ENCODE measurements at regions not wholly inside any gene's neighbourhood (a gene's known extent, or its start where the extent isn't known, plus 50 kb on each side); places are given as distances from the start of the nearest gene placed in this dataset.

DNA sequence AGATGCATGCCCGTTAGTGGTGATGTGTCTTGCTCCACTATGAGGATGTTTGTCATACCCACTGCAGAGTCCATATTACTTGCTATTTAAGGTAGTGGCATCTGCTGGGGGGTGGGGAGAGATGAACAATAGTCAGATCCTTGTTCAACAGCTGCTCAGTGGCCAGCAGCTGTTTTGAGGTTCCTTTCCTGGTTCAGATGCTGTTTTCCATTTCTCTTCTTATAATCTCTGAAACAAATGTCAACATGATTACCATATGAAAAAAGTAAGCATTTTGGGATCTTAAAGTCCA lies 1567.9 kb upstream of the TENM3 start:
- TF ChIP-seq, protein P1, sequence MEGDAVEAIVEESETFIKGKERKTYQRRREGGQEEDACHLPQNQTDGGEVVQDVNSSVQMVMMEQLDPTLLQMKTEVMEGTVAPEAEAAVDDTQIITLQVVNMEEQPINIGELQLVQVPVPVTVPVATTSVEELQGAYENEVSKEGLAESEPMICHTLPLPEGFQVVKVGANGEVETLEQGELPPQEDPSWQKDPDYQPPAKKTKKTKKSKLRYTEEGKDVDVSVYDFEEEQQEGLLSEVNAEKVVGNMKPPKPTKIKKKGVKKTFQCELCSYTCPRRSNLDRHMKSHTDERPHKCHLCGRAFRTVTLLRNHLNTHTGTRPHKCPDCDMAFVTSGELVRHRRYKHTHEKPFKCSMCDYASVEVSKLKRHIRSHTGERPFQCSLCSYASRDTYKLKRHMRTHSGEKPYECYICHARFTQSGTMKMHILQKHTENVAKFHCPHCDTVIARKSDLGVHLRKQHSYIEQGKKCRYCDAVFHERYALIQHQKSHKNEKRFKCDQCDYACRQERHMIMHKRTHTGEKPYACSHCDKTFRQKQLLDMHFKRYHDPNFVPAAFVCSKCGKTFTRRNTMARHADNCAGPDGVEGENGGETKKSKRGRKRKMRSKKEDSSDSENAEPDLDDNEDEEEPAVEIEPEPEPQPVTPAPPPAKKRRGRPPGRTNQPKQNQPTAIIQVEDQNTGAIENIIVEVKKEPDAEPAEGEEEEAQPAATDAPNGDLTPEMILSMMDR (IDR thresholded peaks at IDR 0.05; ENCODE audit: low read length, missing control alignments) = no peak
- DNase-seq (ENCODE audit: low read depth) = no peak
- no peak overlapping the region for H3K4me3 ChIP-seq (replicated peaks; ENCODE audit: low read depth, low read length)

DNA sequence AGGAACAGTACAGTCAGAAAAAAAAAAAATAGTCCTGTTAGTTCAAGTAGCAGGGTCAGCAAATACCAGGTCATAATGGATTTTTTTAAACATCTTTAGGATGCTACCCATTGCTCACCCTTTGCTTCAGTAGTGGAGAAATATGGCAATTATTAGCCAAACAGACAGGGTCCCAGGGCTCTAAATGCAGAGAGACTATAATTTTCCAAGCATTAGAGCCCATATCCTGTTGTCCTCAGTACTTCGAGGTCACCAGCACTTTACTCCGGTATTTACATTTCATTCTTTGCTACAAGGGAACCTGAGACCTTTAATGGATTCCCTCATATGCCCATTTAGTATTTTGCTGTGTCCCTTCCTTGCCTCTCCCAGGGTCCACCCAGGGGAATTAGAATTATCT lies 1562.9 kb upstream of the TENM3 start:
- H3K4me3 ChIP-seq (replicated peaks; ENCODE audit: low read depth, low read length) = no peak overlapping the region
- TF ChIP-seq, protein P1 (IDR thresholded peaks at IDR 0.05; ENCODE audit: low read length, missing control alignments) = no peak
- no peak for DNase-seq (ENCODE audit: low read depth)

DNA sequence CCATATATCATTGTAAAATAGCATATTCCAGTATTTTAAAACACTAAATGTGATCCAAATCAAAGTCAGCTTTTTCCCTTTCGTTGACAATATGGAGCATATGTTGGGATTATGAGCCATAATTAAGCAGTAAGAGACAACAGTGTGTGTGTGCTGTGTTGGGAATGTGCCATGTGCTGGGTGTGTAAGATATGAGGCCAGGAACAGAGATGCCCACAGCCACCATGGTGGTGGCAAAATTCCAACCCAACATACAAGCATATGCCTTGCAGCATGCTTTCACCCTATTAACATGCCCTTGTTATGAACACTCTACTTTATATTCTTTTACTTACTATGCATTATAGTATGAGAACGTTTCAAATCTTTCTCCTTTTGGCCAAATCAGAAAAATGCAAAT lies 1560.4 kb upstream of the TENM3 start:
- no peak for DNase-seq (ENCODE audit: low read depth)
- TF ChIP-seq, protein P1 (IDR thresholded peaks at IDR 0.05; ENCODE audit: low read length, missing control alignments) = no peak
- no peak overlapping the region for H3K4me3 ChIP-seq (replicated peaks; ENCODE audit: low read depth, low read length)

DNA sequence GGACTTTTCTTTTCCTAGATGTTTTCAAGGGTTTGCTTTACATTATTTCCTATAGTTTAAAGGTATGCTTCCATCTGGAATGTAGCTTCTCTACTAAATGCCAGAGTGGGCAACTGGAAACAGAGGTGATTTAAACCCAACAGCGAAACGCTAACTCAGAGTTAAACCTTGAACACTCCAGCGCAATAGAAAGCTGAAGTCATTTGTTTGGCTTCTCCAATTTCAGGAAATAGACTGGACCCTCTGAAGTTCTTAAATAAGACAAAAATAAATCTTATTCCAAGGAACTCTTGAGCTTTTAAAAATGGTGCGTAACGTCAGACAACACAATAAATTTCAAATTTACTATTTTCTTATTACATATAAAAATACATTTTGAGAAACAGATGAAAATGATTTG lies 1560.0 kb upstream of the TENM3 start:
- TF ChIP-seq, protein P1 (IDR thresholded peaks at IDR 0.05; ENCODE audit: low read length, missing control alignments) = no peak

DNA sequence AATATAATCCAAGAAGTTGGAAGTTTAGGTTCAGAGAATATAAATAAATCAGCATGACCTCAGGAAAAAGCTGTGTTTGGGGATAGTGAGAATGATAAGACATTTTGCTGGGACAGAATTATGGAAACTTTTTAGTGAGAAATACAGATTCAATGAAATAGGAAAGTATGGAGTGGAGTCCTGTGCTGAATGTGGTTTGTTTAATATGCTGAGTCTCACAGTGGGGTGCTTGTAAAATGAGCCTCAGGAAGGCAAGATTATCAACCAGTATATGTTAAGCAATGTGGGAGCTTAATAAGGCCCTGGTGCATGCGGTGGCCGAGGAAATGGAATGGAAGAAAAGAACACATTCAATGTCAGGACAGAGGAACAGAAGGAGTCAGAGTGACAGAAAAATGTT lies 1554.7 kb upstream of the TENM3 start:
- TF ChIP-seq, protein P1 (IDR thresholded peaks at IDR 0.05; ENCODE audit: low read length, missing control alignments) = no peak
- no peak for DNase-seq (ENCODE audit: low read depth)

More for the DNA sequence above, 1560.0 kb upstream of the TENM3 start:
- H3K4me3 ChIP-seq (replicated peaks; ENCODE audit: low read depth, low read length) = no peak overlapping the region
- DNase-seq (ENCODE audit: low read depth) = no peak

DNA sequence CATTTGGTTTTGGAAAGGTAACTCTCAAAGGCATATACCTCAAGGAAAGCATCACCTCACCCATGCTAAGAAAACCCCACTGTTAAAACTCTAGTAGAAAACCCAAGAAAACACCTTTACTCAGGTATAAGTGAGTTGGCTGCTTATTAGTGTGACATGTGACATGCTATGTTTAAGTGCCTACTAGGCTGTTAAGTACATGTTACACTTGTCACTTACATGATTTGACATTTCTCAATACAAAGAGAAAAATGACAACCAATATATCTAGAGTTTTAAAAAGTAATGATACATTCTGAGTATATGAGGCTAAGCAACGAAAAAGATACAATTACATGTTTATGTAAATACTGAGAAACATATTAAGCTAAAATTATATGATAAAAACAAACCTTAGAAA lies 1548.3 kb upstream of the TENM3 start:
- TF ChIP-seq, protein P1 (IDR thresholded peaks at IDR 0.05; ENCODE audit: low read length, missing control alignments) = no peak
- no peak for DNase-seq (ENCODE audit: low read depth)

More for the DNA sequence above, 1554.7 kb upstream of the TENM3 start:
- H3K4me3 ChIP-seq (replicated peaks; ENCODE audit: low read depth, low read length) = no peak overlapping the region

DNA sequence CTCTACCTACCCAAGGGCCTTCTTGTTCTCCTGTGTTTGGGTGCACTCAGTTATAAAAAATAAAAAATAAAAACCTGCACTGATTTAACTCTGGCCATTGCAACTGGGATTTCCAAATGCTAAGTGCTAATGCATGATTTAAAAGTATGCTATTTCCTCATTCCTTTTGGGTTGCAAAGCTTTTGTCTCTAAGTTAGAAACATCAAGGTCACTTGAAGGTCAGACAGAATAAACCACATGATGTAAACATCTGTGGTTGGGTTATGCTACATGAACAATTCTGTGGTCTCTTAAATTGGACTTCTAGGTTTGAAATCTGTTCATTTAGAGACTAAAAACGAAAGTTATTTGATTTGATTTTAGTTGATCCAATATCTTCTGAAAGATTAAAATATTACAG lies 1547.4 kb upstream of the TENM3 start:
- DNase-seq (ENCODE audit: low read depth) = peak; percentile 38

More for the DNA sequence above, 1548.3 kb upstream of the TENM3 start:
- no peak overlapping the region for H3K4me3 ChIP-seq (replicated peaks; ENCODE audit: low read depth, low read length)

More for the DNA sequence above, 1547.4 kb upstream of the TENM3 start:
- TF ChIP-seq, protein P1 (IDR thresholded peaks at IDR 0.05; ENCODE audit: low read length, missing control alignments) = no peak
- H3K4me3 ChIP-seq (replicated peaks; ENCODE audit: low read depth, low read length) = no peak overlapping the region
